K562 (cell line): ENCODE measurements at regions not wholly inside any gene's neighbourhood (a gene's known extent, or its start where the extent isn't known, plus 50 kb on each side); places are given as distances from the start of the nearest gene placed in this dataset.

Source experiments
- BRCA1 ChIP-seq, 2 experiments: fragments of 450-650 bp in 1 of 2; sonication (generic) in 1 of 2; formaldehyde crosslinking in 1 of 2; IDR thresholded peaks; 2 replicates each; pipeline versions ENCODE4 v1.5.0 to v1.6.1; 2017 to 2020; ENCODE audit warnings: mild to moderate bottlenecking in 1 of 2, missing genetic modification reagents in 1 of 2
- CTCF ChIP-seq, 3 experiments: IDR thresholded peaks in 2 of 3; conservative IDR thresholded peaks in 1 of 3; 2 replicates each; pipeline ENCODE4 v1.5.1; 2011 to 2012; ENCODE audit warnings: low read length in 3 of 3, mild to moderate bottlenecking in 3 of 3, control low read depth in 2 of 3, improper control_type of control experiment in 1 of 3, inconsistent platforms in 1 of 3, low read depth in 1 of 3, mixed read lengths in 1 of 3, moderate library complexity in 1 of 3; ENCODE audit not compliant: insufficient read depth in 2 of 3
- E2F4 ChIP-seq: sonication (generic); formaldehyde crosslinking; IDR thresholded peaks from 2 replicates; pipeline ENCODE4 v1.8.0; 2022; ENCODE audit warnings: mild to moderate bottlenecking, low read depth, missing genetic modification reagents
- HNRNPK ChIP-seq: fragments of 200-400 bp; formaldehyde crosslinking; IDR thresholded peaks from one replicate; pipeline ENCODE4 v1.6.1; 2018; ENCODE audit warnings: mild to moderate bottlenecking, low read depth, low read length; ENCODE audit not compliant: poor library complexity, severe bottlenecking
- PCBP2 ChIP-seq: fragments of 200-400 bp; formaldehyde crosslinking; IDR thresholded peaks from 2 replicates; pipeline ENCODE4 v1.6.1; 2018; ENCODE audit warnings: low read length, low read depth, mild to moderate bottlenecking, moderate library complexity; ENCODE audit not compliant: poor library complexity, severe bottlenecking
- POLR2AphosphoS2 ChIP-seq: IDR thresholded peaks from 2 replicates; pipeline ENCODE4 v1.6.1; 2012; ENCODE audit warnings: low read length, improper control_type of control experiment
- SETDB1 ChIP-seq: IDR thresholded peaks from one replicate; pipeline ENCODE4 v1.6.1; 2012; ENCODE audit warnings: low read length, control low read depth, inconsistent platforms
- TCF7L2 ChIP-seq: fragments of 150-350 bp; IDR thresholded peaks from 2 replicates; pipeline ENCODE4 v1.6.1; 2016; ENCODE audit warnings: low read depth, mild to moderate bottlenecking, low read length, moderate library complexity
- ZNF324 ChIP-seq: fragments of 250-450 bp; sonication (Bioruptor Pico); IDR thresholded peaks from 2 replicates; pipeline ENCODE4 v1.4.0; 2020; ENCODE audit warnings: mild to moderate bottlenecking
- ZNF609 ChIP-seq: sonication (generic); formaldehyde crosslinking; IDR thresholded peaks from 2 replicates; pipeline ENCODE4 v1.8.1; 2023; ENCODE audit warnings: missing genetic modification reagents, mild to moderate bottlenecking, borderline replicate concordance

- no peak for TF ChIP-seq CTCF (IDR thresholded peaks at IDR 0.05 in 2 of 3, conservative IDR thresholded peaks at IDR 0.05 in 1 of 3; ENCODE audit: insufficient read depth in 2 of 3, low read depth in 1 of 3, low read length in 3 of 3)
- TF ChIP-seq E2F4, result no peak
- TF ChIP-seq POLR2AphosphoS2, result no peak
- no peak for TF ChIP-seq ZNF609
- TF ChIP-seq ZNF324 (CRISPR knock-in tag), result no peak
- TF ChIP-seq BRCA1 (IDR thresholded peaks at IDR 0.05), result no peak
- TF ChIP-seq BRCA1 (CRISPR knock-in tag; IDR thresholded peaks at IDR 0.05), result no peak
- TF ChIP-seq PCBP2, result no peak
- no peak for TF ChIP-seq TCF7L2
- no peak for TF ChIP-seq SETDB1
- no peak for TF ChIP-seq HNRNPK
These were observed 361.0 kb upstream of the SULF2 start for GRCh38 chr20:48146308-48146707.
